Neural progenitor cell (in vitro differentiated cells): ENCODE measurements at regions not wholly inside any gene's neighbourhood (a gene's known extent, or its start where the extent isn't known, plus 50 kb on each side); places are given as distances from the start of the nearest gene placed in this dataset.

Experiments used
- DNase-seq: peaks from one replicate; pipeline ENCODE4 v3.0.0-alpha.2; 2016; ENCODE audit warnings: low spot score
- H2AFZ ChIP-seq: fragments of 200-600 bp; sonication (generic); replicated peaks from 2 replicates; pipeline ENCODE4 v1.6.1; 2016; ENCODE audit warnings: antibody characterized with exemption
- H3F3A ChIP-seq: fragments of 200-600 bp; sonication (generic); 2 replicates; pipeline ENCODE4 v1.6.1; 2016; ENCODE audit warnings: antibody characterized with exemption, low read depth
- H3K27ac ChIP-seq: fragments of 200-600 bp; sonication (generic); 2 replicates; pipeline ENCODE4 v1.5.1; 2016; ENCODE audit warnings: mild to moderate bottlenecking
- H3K27me3 ChIP-seq: fragments of 200-600 bp; sonication (generic); 2 replicates; pipeline ENCODE4 v1.6.1; 2016; ENCODE audit warnings: mild to moderate bottlenecking, moderate library complexity
- H3K36me3 ChIP-seq: fragments of 200-600 bp; sonication (generic); 2 replicates; pipeline ENCODE4 v1.5.1; 2016
- H3K4me1 ChIP-seq: fragments of 200-600 bp; sonication (generic); 2 replicates; pipeline ENCODE4 v1.6.1; 2016; ENCODE audit warnings: mixed run types
- H3K4me2 ChIP-seq: fragments of 200-600 bp; sonication (generic); 2 replicates; pipeline ENCODE4 v1.6.1; 2016
- H3K4me3 ChIP-seq: fragments of 200-600 bp; sonication (generic); 2 replicates; pipeline ENCODE4 v1.5.1; 2016
- H3K79me2 ChIP-seq: fragments of 200-600 bp; sonication (generic); 2 replicates; pipeline ENCODE4 v1.6.1; 2016; ENCODE audit warnings: low read depth
- H3K9ac ChIP-seq: fragments of 200-600 bp; sonication (generic); 2 replicates; pipeline ENCODE4 v1.6.1; 2016
- H3K9me3 ChIP-seq: fragments of 200-600 bp; sonication (generic); 2 replicates; pipeline ENCODE4 v1.5.1; 2016; ENCODE audit warnings: low read depth
- H4K20me1 ChIP-seq: fragments of 200-600 bp; sonication (generic); 2 replicates; pipeline ENCODE4 v1.6.1; 2016; ENCODE audit warnings: low read depth
- H3K27ac Mint-ChIP-seq: 3 replicates; pipeline ENCODE4 v1.8.0; 2021; ENCODE audit warnings: mixed read lengths
- H3K27me3 Mint-ChIP-seq: 2 replicates; pipeline ENCODE4 v1.8.0; 2022; ENCODE audit warnings: low read depth, mild to moderate bottlenecking, inconsistent platforms, moderate library complexity, mixed read lengths; ENCODE audit not compliant: insufficient read depth
- H3K36me3 Mint-ChIP-seq: 3 replicates; pipeline ENCODE4 v1.8.0; 2021; ENCODE audit warnings: mixed read lengths
- H3K4me1 Mint-ChIP-seq: 3 replicates; pipeline ENCODE4 v1.8.0; 2021; ENCODE audit warnings: mixed read lengths
- H3K4me3 Mint-ChIP-seq: 3 replicates; pipeline ENCODE4 v1.8.0; 2021; ENCODE audit warnings: mild to moderate bottlenecking, moderate library complexity, mixed read lengths
- H3K9me3 Mint-ChIP-seq: 3 replicates; pipeline ENCODE4 v1.8.0; 2020; ENCODE audit warnings: mixed read lengths
- EZH2 ChIP-seq: fragments of 200-600 bp; sonication (generic); IDR thresholded peaks from 2 replicates; pipeline ENCODE4 v1.6.1; 2017; ENCODE audit warnings: antibody characterized with exemption, mild to moderate bottlenecking, moderate library complexity
- EZH2phosphoT487 ChIP-seq: fragments of 200-600 bp; sonication (generic); IDR thresholded peaks from 2 replicates; pipeline ENCODE4 v1.6.1; 2017; ENCODE audit warnings: antibody characterized with exemption
- TF ChIP-seq, protein P1 (sequence below): fragments of 200-600 bp; sonication (generic); IDR thresholded peaks from 2 replicates; pipeline ENCODE4 v1.5.1; 2017; ENCODE audit warnings: antibody characterized with exemption, mild to moderate bottlenecking

DNA sequence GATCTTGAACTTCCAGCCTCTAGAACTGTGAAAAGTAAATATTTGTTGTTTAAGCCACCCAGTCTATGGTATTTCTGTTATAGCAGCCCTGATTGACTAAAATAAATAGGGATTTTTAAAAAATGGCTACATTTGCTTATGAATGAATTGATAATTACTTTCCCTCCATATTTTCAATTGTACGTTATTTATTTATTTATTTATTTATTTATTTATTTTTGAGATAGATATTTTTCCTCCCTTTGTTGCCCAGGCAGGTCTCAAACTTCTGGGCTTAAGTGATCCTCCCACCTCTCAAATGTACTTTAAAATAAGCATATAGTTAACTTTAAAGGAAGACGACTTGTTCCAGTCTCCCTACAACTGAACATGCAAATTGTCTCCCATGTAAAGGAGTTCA is 76.0 kb upstream of the HMGA2 start:
- Histone ChIP-seq H3K4me2 (no peak overlapping the region), H2AFZ (no peak overlapping the region), H3F3A (peaks cover 2% of the 10 kb centered on the region), H3K9me3 (no peaks in the 10 kb centered on the region), H3K4me1 (no peaks in the 10 kb centered on the region), H3K9ac (no peak overlapping the region), H3K36me3 (no peaks in the 10 kb centered on the region), H4K20me1 (no peaks in the 10 kb centered on the region), H3K27me3 (peaks cover 9% of the 10 kb centered on the region), H3K27ac (no peak overlapping the region), H3K79me2 (no peaks in the 10 kb centered on the region), H3K4me3 (no peak overlapping the region)
- Mint-ChIP-seq H3K27me3 (peaks cover 19% of the 10 kb centered on the region), H3K4me1 (peaks cover 11% of the 10 kb centered on the region), H3K4me3 (no peak overlapping the region), H3K27ac (no peak overlapping the region), H3K9me3 (peaks cover 6% of the 10 kb centered on the region), H3K36me3 (peaks cover 2% of the 10 kb centered on the region)
- DNase-seq = no peak
- TF ChIP-seq, protein P1, sequence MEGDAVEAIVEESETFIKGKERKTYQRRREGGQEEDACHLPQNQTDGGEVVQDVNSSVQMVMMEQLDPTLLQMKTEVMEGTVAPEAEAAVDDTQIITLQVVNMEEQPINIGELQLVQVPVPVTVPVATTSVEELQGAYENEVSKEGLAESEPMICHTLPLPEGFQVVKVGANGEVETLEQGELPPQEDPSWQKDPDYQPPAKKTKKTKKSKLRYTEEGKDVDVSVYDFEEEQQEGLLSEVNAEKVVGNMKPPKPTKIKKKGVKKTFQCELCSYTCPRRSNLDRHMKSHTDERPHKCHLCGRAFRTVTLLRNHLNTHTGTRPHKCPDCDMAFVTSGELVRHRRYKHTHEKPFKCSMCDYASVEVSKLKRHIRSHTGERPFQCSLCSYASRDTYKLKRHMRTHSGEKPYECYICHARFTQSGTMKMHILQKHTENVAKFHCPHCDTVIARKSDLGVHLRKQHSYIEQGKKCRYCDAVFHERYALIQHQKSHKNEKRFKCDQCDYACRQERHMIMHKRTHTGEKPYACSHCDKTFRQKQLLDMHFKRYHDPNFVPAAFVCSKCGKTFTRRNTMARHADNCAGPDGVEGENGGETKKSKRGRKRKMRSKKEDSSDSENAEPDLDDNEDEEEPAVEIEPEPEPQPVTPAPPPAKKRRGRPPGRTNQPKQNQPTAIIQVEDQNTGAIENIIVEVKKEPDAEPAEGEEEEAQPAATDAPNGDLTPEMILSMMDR = no peak
- TF ChIP-seq EZH2 = no peak
- TF ChIP-seq EZH2phosphoT487 = no peak

DNA sequence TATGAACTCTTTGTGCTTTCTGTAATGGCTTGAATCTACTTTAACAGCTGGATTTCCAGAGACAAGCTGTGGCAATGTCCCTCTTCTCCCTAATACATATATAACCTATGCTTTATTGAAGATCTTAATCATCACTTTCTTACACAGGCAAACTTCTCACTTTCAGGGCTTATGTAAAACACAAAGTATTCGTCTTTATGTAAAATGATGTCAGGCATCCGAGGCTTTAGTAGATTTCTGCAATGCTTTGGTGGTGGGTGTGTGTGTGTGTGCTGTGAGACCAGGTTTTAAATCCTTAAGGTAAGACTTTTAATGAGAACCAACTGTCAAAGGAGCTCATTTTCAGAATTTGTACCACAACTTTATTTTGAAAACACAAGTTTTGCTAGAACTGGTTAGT is 70.0 kb upstream of the HMGA2 start:
- no peak overlapping the region for H3K27ac Mint-ChIP-seq
- Histone ChIP-seq H3K36me3 (no peaks in the 10 kb centered on the region), H3K9me3 (no peaks in the 10 kb centered on the region), H3K27me3 (no peaks in the 10 kb centered on the region), H2AFZ (no peak overlapping the region), H3K27ac (no peak overlapping the region), H3F3A (no peaks in the 10 kb centered on the region), H3K4me3 (no peak overlapping the region), H3K79me2 (no peaks in the 10 kb centered on the region), H4K20me1 (no peaks in the 10 kb centered on the region), H3K4me1 (no peaks in the 10 kb centered on the region), H3K9ac (no peak overlapping the region), H3K4me2 (no peak overlapping the region)
- DNase-seq = no peak
- no peak overlapping the region for H3K4me3 Mint-ChIP-seq
- H3K27me3 Mint-ChIP-seq = peaks cover 10% of the 10 kb centered on the region
- H3K9me3 Mint-ChIP-seq = peaks cover 6% of the 10 kb centered on the region
- no peaks in the 10 kb centered on the region for H3K36me3 Mint-ChIP-seq
- TF ChIP-seq, protein P1 = no peak
- no peak for TF ChIP-seq EZH2phosphoT487
- TF ChIP-seq EZH2 = no peak
- H3K4me1 Mint-ChIP-seq = peaks cover 4% of the 10 kb centered on the region

DNA sequence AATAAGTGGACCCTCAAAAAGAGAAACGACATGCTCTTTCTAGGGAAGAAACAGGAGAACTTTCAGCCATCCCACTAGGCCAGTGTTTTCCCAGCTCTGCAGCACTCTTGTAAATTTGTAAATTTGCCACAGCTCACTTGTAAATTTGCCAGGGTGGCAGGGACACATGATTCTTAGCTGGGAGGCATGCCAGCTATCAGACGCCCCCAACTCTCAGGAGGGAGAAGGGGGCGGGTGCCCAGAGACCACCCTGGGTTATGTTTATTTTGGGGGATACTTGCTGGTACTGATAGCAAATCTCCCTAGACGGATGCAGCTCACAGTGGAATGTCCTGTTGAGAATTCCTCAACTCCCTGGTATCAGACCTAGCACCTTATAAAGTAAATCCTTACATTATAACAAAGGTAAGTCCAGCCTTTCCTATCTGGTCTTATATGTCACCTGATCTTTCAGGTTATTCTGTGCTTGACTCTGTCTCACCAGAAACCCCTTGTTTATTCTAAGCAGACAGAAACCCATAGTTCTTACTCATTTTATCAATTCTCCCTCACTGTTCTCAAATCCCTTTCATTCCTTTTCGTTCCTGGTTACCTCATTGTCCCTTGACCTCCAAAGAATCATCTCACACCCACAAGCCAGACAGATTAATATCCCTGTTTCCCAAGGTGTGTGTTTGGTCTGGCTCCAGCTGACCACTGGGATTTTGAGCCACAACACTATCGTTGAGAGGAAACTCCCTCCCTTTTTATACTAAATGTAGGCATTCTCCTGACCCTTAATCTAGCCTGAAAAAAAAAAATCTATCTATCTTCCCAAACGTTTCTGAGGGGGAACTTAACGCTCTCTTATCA is 69.3 kb upstream of the HMGA2 start:
- Histone ChIP-seq H3K9ac (no peak overlapping the region), H3K36me3 (no peaks in the 10 kb centered on the region), H3F3A (no peaks in the 10 kb centered on the region), H3K4me1 (no peaks in the 10 kb centered on the region), H3K4me3 (no peak overlapping the region), H3K79me2 (no peaks in the 10 kb centered on the region), H4K20me1 (no peaks in the 10 kb centered on the region), H2AFZ (no peak overlapping the region), H3K27me3 (no peaks in the 10 kb centered on the region), H3K27ac (no peak overlapping the region), H3K9me3 (no peaks in the 10 kb centered on the region), H3K4me2 (no peak overlapping the region)
- H3K4me1 Mint-ChIP-seq = peaks cover 4% of the 10 kb centered on the region
- no peak overlapping the region for H3K27ac Mint-ChIP-seq
- H3K9me3 Mint-ChIP-seq = peaks cover 3% of the 10 kb centered on the region
- no peak overlapping the region for H3K4me3 Mint-ChIP-seq
- DNase-seq = no peak
- no peaks in the 10 kb centered on the region for H3K36me3 Mint-ChIP-seq
- peaks cover 10% of the 10 kb centered on the region for H3K27me3 Mint-ChIP-seq
- no peak for TF ChIP-seq EZH2
- TF ChIP-seq, protein P1 = no peak
- no peak for TF ChIP-seq EZH2phosphoT487
